Ishikawa (cell line): ENCODE measurements at regions not wholly inside any gene's neighbourhood (a gene's known extent, or its start where the extent isn't known, plus 50 kb on each side); places are given as distances from the start of the nearest gene placed in this dataset.

Source experiments
- CEBPB ChIP-seq: IDR thresholded peaks from 2 replicates; pipeline ENCODE4 v1.6.1; 2012
- CREB1 ChIP-seq: IDR thresholded peaks from 2 replicates; pipeline ENCODE4 v1.6.1; 2012; ENCODE audit warnings: low read depth
- EGR1 ChIP-seq: IDR thresholded peaks from 2 replicates; pipeline ENCODE4 v1.6.1; 2012
- EP300 ChIP-seq: IDR thresholded peaks from 2 replicates; pipeline ENCODE4 v1.6.1; 2012; ENCODE audit warnings: borderline replicate concordance
- FOXM1 ChIP-seq: IDR thresholded peaks from 2 replicates; pipeline ENCODE4 v1.6.1; 2012; ENCODE audit warnings: low read depth, borderline replicate concordance
- NFIC ChIP-seq: IDR thresholded peaks from 2 replicates; pipeline ENCODE4 v1.6.1; 2012
- RAD21 ChIP-seq: IDR thresholded peaks from 2 replicates; pipeline ENCODE4 v1.6.1; 2012; ENCODE audit warnings: low read depth
- TAF1 ChIP-seq: IDR thresholded peaks from 2 replicates; pipeline ENCODE4 v1.6.1; 2012; ENCODE audit warnings: low read depth, mild to moderate bottlenecking
- TCF12 ChIP-seq: IDR thresholded peaks from 2 replicates; pipeline ENCODE4 v1.6.1; 2012; ENCODE audit warnings: low read depth
- TEAD4 ChIP-seq: IDR thresholded peaks from 2 replicates; pipeline ENCODE4 v1.6.1; 2012
- YY1 ChIP-seq: IDR thresholded peaks from 2 replicates; pipeline ENCODE4 v1.6.1; 2012; ENCODE audit warnings: low read depth
- ZBTB7A ChIP-seq: IDR thresholded peaks from 2 replicates; pipeline ENCODE4 v1.6.1; 2012; ENCODE audit warnings: low read depth
- TF ChIP-seq, protein P1 (sequence below): IDR thresholded peaks from 2 replicates; pipeline ENCODE4 v1.6.1; 2012
- TF ChIP-seq, protein P2 (sequence below): IDR thresholded peaks from 2 replicates; pipeline ENCODE4 v1.6.1; 2012
- TF ChIP-seq, protein P3 (sequence below): IDR thresholded peaks from 2 replicates; pipeline ENCODE4 v1.6.1; 2012; ENCODE audit warnings: low read depth, mild to moderate bottlenecking

DNA sequence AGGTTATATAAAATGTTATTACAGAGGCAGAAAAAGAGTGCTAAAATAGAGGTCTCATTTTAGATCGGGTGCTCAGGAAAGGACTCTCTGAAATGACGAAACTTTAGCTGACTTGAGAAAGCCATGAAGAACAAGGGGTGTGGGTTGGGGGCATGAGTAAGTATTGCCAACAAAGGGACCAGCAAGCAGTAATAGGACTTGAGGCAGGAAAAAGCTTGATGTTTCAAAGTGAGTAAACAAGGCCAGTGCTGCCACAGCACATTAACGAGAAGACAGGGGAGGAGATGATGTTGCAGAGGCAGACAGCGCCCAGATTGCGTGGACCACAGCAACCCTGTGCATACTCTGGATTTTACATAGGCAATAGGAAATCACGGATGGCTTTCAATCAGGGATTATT lies 318.8 kb downstream of the ZEB2 start:
- TF ChIP-seq YY1: no peak
- TF ChIP-seq, protein P1, sequence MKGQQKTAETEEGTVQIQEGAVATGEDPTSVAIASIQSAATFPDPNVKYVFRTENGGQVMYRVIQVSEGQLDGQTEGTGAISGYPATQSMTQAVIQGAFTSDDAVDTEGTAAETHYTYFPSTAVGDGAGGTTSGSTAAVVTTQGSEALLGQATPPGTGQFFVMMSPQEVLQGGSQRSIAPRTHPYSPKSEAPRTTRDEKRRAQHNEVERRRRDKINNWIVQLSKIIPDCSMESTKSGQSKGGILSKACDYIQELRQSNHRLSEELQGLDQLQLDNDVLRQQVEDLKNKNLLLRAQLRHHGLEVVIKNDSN: no peak
- no peak for TF ChIP-seq EP300
- TF ChIP-seq, protein P2, sequence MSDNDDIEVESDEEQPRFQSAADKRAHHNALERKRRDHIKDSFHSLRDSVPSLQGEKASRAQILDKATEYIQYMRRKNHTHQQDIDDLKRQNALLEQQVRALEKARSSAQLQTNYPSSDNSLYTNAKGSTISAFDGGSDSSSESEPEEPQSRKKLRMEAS: no peak

DNA sequence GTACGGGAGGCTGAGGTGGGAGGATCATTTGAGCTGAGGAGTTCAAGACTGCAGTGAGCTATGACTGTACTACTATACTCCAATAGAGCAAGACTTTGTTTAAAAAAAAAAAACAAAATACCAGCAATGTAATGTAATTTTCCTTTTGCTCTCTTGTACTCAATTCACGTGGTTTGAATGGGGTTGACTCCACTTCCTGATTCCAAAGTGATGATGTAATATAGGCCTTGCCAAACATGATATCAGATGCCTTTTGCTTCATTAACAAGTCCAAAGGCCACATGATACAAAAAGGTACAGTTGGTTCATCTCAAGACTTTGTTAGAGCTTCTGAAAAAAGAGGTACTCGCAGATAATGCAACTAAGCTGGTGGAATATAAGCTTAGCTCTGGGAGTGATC lies 321.8 kb downstream of the ZEB2 start:
- TF ChIP-seq, protein P3, sequence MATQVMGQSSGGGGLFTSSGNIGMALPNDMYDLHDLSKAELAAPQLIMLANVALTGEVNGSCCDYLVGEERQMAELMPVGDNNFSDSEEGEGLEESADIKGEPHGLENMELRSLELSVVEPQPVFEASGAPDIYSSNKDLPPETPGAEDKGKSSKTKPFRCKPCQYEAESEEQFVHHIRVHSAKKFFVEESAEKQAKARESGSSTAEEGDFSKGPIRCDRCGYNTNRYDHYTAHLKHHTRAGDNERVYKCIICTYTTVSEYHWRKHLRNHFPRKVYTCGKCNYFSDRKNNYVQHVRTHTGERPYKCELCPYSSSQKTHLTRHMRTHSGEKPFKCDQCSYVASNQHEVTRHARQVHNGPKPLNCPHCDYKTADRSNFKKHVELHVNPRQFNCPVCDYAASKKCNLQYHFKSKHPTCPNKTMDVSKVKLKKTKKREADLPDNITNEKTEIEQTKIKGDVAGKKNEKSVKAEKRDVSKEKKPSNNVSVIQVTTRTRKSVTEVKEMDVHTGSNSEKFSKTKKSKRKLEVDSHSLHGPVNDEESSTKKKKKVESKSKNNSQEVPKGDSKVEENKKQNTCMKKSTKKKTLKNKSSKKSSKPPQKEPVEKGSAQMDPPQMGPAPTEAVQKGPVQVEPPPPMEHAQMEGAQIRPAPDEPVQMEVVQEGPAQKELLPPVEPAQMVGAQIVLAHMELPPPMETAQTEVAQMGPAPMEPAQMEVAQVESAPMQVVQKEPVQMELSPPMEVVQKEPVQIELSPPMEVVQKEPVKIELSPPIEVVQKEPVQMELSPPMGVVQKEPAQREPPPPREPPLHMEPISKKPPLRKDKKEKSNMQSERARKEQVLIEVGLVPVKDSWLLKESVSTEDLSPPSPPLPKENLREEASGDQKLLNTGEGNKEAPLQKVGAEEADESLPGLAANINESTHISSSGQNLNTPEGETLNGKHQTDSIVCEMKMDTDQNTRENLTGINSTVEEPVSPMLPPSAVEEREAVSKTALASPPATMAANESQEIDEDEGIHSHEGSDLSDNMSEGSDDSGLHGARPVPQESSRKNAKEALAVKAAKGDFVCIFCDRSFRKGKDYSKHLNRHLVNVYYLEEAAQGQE: no peak
- TF ChIP-seq CEBPB: 0 out of 2 replicates have a peak, but pooled peaks have one; percentile 30

DNA sequence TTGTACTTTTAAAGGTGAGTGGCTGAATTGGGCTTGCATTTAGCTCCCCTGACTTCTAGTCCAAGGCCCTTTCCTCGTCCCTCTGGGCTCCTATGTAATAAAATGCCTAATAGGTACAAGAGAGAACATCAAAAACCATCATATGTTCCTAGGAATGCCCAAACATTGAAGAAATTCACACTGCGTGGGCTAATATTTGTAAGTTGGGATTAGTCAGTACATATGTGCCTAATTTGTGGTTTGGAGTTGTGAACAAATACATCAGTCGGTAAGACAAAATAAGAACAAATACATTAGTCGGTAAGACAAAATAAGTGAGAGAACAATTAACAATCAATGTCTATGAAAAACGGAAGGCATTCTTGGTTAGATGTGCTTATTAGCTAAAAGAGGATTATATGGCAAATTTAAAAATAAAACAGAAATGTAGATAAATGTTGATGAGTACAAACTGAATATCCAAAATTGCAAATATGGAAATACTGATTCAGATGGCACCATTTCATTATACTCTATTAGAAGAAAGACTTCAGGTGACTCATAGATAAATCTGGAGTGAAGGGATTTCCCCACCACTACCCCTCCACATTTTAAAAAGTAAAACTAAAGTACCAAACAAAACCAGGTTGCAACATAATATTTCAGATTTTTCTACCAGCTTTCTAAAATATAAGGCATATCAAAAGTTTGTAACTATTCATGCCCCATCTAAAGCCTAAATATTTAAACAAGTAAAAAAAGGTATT lies 325.4 kb downstream of the ZEB2 start:
- no peak for TF ChIP-seq YY1
- no peak for TF ChIP-seq TAF1
- no peak for TF ChIP-seq EGR1
- no peak for TF ChIP-seq ZBTB7A
- TF ChIP-seq TEAD4: no peak
- TF ChIP-seq TCF12: no peak
- TF ChIP-seq NFIC: no peak
- TF ChIP-seq, protein P2: no peak
- no peak for TF ChIP-seq CREB1

DNA sequence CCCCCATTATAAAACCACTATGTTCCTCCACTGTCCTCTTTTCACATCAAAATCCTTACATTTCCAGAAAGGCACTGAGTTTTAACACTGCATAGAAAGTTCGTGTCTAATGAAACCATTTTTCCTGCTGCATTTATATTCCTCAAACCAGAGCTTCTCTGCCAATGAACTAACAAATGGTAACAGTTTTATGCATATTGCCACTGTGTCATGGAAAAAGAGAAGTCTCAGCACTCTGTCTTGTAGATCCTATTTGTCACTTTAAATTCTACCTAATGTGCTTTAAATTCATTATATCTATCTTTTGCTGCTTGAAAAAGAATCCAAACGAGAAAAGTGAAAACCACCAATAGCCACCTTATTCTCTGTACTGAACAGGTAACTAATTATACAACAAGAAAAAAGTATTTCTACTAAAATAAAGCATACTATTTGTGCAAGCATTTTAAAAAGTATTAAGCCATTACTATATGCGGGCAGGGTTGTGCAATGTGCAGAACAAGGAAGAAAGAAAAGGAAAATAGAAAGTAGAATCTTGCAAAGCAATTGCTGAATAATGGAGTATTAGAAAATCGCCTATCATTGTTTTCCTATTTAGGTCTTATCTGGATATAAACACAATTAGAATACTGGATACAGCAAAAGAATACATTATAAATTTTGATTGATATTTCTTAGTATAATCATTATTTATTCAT lies 328.9 kb downstream of the ZEB2 start:
- TF ChIP-seq TEAD4 (no peak), YY1 (no peak), CREB1 (no peak), FOXM1 (no peak), EGR1 (no peak), ZBTB7A (no peak), TAF1 (no peak), RAD21 (no peak), EP300 (no peak), NFIC (no peak), TCF12 (no peak), CEBPB (no peak)
- TF ChIP-seq, protein P2: no peak
- TF ChIP-seq, protein P1: no peak
- TF ChIP-seq, protein P3: no peak

DNA sequence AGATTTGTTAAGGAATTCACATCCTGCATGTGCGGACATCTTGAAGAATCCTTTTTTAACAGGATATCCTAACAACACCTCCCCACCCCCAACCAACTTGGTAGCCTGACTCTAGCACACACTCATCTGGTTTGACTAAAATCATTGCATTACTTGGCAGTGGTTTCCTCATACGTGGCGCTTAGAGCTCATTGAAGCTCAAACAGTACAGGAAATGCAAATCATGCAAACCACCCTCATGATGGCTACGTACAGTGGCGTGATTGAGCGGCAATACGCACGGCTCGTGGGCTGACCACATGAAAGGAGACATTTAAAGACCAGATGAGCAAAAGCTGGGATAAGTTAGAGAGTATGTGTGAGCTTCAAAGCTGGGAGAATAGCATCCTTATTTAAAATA lies 336.2 kb downstream of the ZEB2 start:
- TF ChIP-seq TEAD4: no peak
- TF ChIP-seq, protein P2: no peak
- TF ChIP-seq, protein P3: no peak
- no peak for TF ChIP-seq EP300
- TF ChIP-seq TAF1: no peak
- TF ChIP-seq TCF12: no peak
- no peak for TF ChIP-seq RAD21
- TF ChIP-seq, protein P1: no peak
- TF ChIP-seq ZBTB7A: no peak
- TF ChIP-seq CEBPB: no peak
- TF ChIP-seq EGR1: no peak
- no peak for TF ChIP-seq FOXM1
- TF ChIP-seq NFIC: no peak
- no peak for TF ChIP-seq CREB1
- no peak for TF ChIP-seq YY1
